ENCODE measurements at regions not wholly inside any gene's neighbourhood (a gene's known extent, or its start where the extent isn't known, plus 50 kb on each side); places are given as distances from the start of the nearest gene placed in this dataset.

DNA sequence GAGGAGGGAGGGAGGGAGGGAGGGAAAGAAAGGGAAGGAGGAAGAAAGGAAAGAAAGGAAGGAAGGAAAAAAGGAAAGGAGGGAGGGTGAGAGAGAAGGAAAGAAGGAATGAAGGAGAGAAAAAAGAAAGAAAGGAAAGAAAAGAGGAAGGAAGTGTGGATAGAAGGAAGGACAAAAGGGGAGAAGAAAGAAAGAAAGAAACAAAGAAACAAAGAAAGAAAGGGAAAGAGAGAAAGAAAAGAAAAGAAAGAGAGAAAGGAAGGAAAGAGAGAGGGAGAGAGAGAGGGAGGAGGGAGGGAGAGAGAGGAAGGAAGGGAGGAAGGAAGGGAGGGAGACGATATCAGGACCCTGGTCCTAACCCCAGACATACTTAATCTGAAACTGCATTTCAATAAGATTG, 146.2 kb upstream of the ZC3H11B start:
- TF ChIP-seq, protein P1, sequence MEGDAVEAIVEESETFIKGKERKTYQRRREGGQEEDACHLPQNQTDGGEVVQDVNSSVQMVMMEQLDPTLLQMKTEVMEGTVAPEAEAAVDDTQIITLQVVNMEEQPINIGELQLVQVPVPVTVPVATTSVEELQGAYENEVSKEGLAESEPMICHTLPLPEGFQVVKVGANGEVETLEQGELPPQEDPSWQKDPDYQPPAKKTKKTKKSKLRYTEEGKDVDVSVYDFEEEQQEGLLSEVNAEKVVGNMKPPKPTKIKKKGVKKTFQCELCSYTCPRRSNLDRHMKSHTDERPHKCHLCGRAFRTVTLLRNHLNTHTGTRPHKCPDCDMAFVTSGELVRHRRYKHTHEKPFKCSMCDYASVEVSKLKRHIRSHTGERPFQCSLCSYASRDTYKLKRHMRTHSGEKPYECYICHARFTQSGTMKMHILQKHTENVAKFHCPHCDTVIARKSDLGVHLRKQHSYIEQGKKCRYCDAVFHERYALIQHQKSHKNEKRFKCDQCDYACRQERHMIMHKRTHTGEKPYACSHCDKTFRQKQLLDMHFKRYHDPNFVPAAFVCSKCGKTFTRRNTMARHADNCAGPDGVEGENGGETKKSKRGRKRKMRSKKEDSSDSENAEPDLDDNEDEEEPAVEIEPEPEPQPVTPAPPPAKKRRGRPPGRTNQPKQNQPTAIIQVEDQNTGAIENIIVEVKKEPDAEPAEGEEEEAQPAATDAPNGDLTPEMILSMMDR (IDR thresholded peaks at IDR 0.05; ENCODE audit: insufficient read depth, low read depth, low read length, missing control alignments): no peak

GRCh38 chr1:219757890-219758289, 145.0 kb upstream of the ZC3H11B start:
- no peak overlapping the region for H3K4me3 ChIP-seq (ENCODE audit: low read depth, low read length)
- DNase-seq (ENCODE audit: low read depth): no peak
- TF ChIP-seq, protein P1 (IDR thresholded peaks at IDR 0.05; ENCODE audit: insufficient read depth, low read depth, low read length, missing control alignments): no peak

More for the DNA sequence above, 146.2 kb upstream of the ZC3H11B start:
- no peak overlapping the region for H3K4me3 ChIP-seq (ENCODE audit: low read depth, low read length)
- no peak for DNase-seq (ENCODE audit: low read depth)

- no peak for DNase-seq (ENCODE audit: low read depth)
- no peak overlapping the region for H3K4me3 ChIP-seq (ENCODE audit: low read depth, low read length)
- TF ChIP-seq, protein P1 (IDR thresholded peaks at IDR 0.05; ENCODE audit: insufficient read depth, low read depth, low read length, missing control alignments): no peak
Observed at GRCh38 chr1:219755234-219755633, 142.3 kb upstream of the ZC3H11B start.

- no peak for DNase-seq (ENCODE audit: low read depth)
- TF ChIP-seq, protein P1 (IDR thresholded peaks at IDR 0.05; ENCODE audit: insufficient read depth, low read depth, low read length, missing control alignments): no peak
- H3K4me3 ChIP-seq (ENCODE audit: low read depth, low read length): no peak overlapping the region
Observed at GRCh38 chr1:219754767-219755166, 141.9 kb upstream of the ZC3H11B start.

GRCh38 chr1:219753914-219754313, 141.0 kb upstream of the ZC3H11B start:
- TF ChIP-seq, protein P1 (IDR thresholded peaks at IDR 0.05; ENCODE audit: insufficient read depth, low read depth, low read length, missing control alignments): no peak
- DNase-seq (ENCODE audit: low read depth): no peak
- H3K4me3 ChIP-seq (ENCODE audit: low read depth, low read length): no peak overlapping the region

GRCh38 chr1:219752645-219753044, 139.7 kb upstream of the ZC3H11B start:
- TF ChIP-seq, protein P1 (IDR thresholded peaks at IDR 0.05; ENCODE audit: insufficient read depth, low read depth, low read length, missing control alignments): no peak
- DNase-seq (ENCODE audit: low read depth): no peak
- H3K4me3 ChIP-seq (ENCODE audit: low read depth, low read length): no peak overlapping the region

- no peak overlapping the region for H3K4me3 ChIP-seq (ENCODE audit: low read depth, low read length)
- no peak for DNase-seq (ENCODE audit: low read depth)
- TF ChIP-seq, protein P1 (IDR thresholded peaks at IDR 0.05; ENCODE audit: insufficient read depth, low read depth, low read length, missing control alignments): no peak
Observed at GRCh38 chr1:219751870-219752507, 139.1 kb upstream of the ZC3H11B start.
